HG03354 (cell line): ENCODE measurements at regions not wholly inside any gene's neighbourhood (a gene's known extent, or its start where the extent isn't known, plus 50 kb on each side); places are given as distances from the start of the nearest gene placed in this dataset.

Experiments
- ATAC-seq: cut with Tn5 transposase; IDR thresholded peaks from one replicate; pipeline ENCODE4 v1.9.1; 2021; ENCODE audit warnings: mild to moderate bottlenecking; ENCODE audit not compliant: unreplicated experiment, poor library complexity, severe bottlenecking

DNA sequence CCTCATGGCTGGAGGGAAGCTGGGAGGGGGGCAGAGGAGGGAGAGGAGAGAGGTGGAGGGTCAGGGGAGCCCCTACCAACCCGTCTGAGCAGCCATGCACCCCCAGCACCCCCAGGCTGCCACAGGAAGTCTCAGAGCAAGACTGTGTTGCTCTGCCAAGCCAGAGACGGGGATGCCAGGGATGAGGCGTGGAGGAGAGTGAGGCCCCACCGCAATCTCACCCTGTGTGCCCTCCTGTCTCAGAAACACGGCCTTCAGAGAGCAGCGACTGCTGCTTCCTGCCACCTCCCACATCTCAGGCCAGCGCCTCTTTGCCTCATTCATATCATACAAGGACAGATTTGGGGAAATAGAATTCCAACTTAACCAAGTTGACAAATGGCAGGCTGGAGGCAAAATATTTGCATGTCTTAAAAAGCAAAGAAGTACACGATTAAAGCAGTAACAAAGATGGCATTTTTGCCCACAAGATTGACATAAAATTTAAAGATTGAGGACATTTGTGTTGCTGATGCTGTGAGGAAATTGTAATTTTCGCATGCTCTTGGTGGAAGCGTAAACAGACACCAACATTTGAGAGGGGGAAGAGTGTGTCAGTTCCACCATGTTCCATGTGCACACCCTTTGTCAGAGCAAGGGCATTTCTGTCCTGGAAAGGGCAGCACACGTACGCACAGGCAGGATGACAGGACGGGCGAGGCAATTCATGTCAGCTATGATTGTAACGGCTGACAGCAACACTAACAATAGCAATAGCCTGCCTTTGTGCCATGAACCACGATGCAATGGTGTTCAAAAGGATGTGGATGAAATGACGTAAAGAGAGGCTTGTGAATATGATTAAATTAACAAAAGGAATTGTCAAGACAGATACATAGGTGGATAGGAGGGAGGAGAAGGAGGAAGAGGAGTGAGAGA, 59.0 kb upstream of the BACE2 start:
- no peak for ATAC-seq

DNA sequence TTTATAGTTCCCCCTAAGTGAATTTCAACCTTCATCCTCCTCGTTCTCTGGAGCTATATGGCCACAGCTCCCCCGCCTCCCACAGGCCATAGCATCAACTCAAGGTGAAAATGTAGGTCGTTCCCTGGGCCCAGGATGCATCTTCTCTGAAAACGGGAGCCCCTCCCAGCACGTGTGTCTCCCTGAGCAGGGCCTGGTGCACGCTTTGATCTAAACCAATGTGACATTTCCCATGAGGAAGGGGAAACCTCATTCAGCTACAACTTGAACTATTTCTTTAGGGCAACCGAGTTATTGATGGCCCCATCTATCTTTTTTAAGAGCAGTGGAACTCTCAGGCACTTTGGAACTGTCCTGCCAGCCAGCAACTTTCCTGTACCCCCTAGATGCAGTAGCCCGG, 57.8 kb upstream of the BACE2 start:
- ATAC-seq: no peak

DNA sequence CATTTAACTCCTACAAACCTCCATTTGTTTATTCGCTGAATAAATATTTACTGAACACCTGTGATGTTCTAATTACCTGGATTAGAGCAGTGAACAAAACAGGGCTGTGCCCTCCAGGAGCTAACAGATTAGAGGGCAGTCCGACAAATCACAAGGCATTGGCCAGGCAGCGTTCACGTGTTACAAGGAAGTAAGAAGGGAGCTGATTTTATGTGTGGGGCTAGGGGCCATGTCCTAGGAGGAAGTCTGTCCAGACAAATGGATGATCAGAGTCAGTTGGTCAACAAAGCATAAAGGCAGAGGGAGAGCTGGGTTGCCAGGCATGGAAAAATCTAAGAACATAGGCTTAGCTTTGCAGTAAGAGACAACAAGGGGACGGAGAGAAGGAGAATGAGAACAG, 57.3 kb upstream of the BACE2 start:
- no peak for ATAC-seq

DNA sequence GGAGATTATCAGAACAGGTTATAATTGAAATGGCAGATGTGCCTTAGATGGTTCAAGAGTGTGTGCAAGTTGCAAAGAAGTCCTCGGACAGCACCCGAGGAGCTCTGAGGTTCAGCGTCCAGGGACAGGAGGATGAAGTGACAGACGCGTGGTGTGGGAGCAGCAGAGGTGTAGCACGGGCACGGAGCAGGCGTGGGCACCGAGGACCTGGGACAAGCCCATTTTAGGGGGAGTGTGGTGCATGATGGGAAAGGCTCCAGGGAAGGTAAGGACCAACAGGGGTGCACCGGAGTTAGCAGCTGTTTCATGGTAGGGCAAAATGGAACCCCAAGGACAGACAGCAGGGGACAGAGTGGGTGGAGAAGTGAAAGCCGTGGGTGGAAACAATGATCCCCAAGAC, 56.3 kb upstream of the BACE2 start:
- ATAC-seq: no peak

DNA sequence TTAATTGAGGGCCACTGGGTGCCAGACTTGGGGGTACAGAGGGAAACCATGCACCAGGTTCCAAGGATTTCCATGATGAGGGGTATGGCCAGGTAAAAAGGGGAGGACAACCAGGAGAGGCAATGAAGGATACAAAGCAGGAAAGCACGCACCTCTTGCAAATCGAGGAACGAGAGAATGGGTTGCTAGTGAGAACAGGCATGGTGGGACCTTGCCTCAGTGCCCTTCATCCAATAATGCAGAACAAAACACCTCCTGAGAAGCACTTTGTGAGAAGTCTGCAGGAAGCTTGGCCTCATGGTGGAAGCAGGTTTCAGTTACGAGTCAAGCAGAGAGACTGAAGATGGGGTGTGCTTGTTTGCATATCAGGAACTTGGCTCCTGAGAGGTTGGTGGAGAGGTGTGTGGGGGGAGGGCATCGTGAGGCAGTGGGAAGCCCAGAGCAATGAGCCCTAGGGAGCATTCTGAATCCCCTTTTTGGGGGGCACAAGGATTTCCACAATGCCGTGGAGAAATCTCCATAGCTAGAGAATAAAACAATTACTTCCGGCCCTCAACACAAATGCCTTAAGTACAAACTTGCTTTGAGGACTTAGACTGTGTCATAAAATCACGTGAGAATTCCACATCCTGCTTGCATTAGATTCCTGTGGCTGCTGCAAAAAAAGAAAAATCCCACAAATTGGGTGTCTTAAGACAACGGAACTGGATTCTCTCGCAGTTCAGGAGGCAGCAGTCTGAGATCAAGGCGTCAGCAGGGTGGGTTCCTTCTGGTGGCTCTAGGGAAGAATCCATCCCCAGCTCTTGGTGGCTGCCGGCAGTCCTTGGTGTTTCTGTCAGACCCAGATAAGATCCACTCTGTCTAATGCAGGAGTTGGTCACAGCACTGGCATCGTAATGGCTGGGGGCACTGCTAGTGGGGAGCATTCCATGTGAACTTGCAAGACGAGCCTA, 54.9 kb upstream of the BACE2 start:
- ATAC-seq: no peak

DNA sequence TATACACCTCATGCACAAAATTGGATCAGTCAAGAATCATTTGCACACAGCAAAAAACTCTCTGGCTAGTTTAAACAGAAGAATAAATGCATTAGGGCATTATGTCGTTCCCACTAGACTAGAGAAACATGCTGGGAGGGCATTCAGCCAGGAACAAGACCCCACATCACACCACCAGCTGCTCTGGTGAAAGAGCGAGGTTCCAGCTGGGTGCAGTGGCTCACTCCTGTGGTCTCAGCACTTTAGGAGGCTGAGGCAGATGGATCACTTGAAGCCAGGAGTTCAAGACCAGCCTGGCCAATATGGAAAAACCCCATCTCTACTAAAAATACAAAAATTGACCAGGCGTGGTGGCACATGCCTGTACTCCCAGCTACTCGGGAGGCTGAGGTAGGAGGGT, 52.1 kb upstream of the BACE2 start:
- ATAC-seq: no peak
